CD14-positive monocyte (primary cell): ENCODE measurements at regions not wholly inside any gene's neighbourhood (a gene's known extent, or its start where the extent isn't known, plus 50 kb on each side); places are given as distances from the start of the nearest gene placed in this dataset.
"Not testable (repeated sequence)": the region's sequence is repeated elsewhere in the genome, so short reads cannot be mapped to it uniquely, and the experiment has no call there.

Experiments
- DNase-seq, 3 donors: peaks; one replicate each; pipeline ENCODE4 v3.0.0-alpha.2; 2011 to 2022
- H2AFZ ChIP-seq: 2 replicates; pipeline ENCODE4 v1.6.0; 2012; ENCODE audit warnings: mild to moderate bottlenecking, low read depth, low read length, inconsistent platforms; ENCODE audit not compliant: insufficient read depth, poor library complexity, severe bottlenecking
- H3K27ac ChIP-seq, 2 donors: 1 replicate in 1 of 2; 2 replicates in 1 of 2; pipeline ENCODE4 v1.5.1; 2012 to 2013; ENCODE audit warnings: low read length in 2 of 2, control low read depth in 1 of 2, inconsistent platforms in 1 of 2, low read depth in 1 of 2, mild to moderate bottlenecking in 1 of 2
- H3K27me3 ChIP-seq, 2 donors: one replicate each; pipeline versions ENCODE4 v1.6.0 to v1.6.1; 2011 to 2013; ENCODE audit warnings: low read length in 2 of 2; ENCODE audit not compliant: control insufficient read depth in 2 of 2, insufficient read depth in 2 of 2
- H3K36me3 ChIP-seq, 2 donors: replicated peaks in 1 of 2; 1 replicate in 1 of 2; 2 replicates in 1 of 2; pipeline versions ENCODE4 v1.5.1 to v1.6.1; 2012 to 2013; ENCODE audit warnings: low read length in 2 of 2, control low read depth in 1 of 2, inconsistent platforms in 1 of 2, mild to moderate bottlenecking in 1 of 2; ENCODE audit not compliant: insufficient read depth in 2 of 2, control insufficient read depth in 1 of 2
- H3K4me1 ChIP-seq, 2 donors: 1 replicate in 1 of 2; 2 replicates in 1 of 2; pipeline versions ENCODE4 v1.5.1 to v1.6.1; 2012 to 2013; ENCODE audit warnings: low read length in 2 of 2, control low read depth in 1 of 2, inconsistent platforms in 1 of 2, mild to moderate bottlenecking in 1 of 2, moderate library complexity in 1 of 2; ENCODE audit not compliant: insufficient read depth in 2 of 2, control insufficient read depth in 1 of 2
- H3K4me2 ChIP-seq: replicated peaks from 2 replicates; pipeline ENCODE3; 2012; ENCODE audit warnings: low read length, moderate library complexity, mild to moderate bottlenecking; ENCODE audit not compliant: poor library complexity, severe bottlenecking; ENCODE audit errors: extremely low read depth
- H3K4me3 ChIP-seq, 3 experiments: fragments of 200-600 bp in 1 of 3; sonication (generic) in 1 of 3; replicated peaks in 1 of 3; 1 replicate in 2 of 3; 2 replicates in 1 of 3; pipeline ENCODE4 v1.5.1; 2011 to 2013; ENCODE audit warnings: low read length in 3 of 3, mild to moderate bottlenecking in 3 of 3, control low read depth in 2 of 3, low read depth in 2 of 3, inconsistent platforms in 1 of 3, moderate library complexity in 1 of 3
- H3K79me2 ChIP-seq: 2 replicates; pipeline ENCODE4 v1.6.0; 2012; ENCODE audit warnings: mild to moderate bottlenecking, control low read depth, inconsistent platforms, low read length, moderate library complexity; ENCODE audit not compliant: insufficient read depth
- H3K9ac ChIP-seq: 2 replicates; pipeline ENCODE4 v1.6.0; 2017; ENCODE audit warnings: low read length, mild to moderate bottlenecking; ENCODE audit not compliant: insufficient read depth, poor library complexity, severe bottlenecking
- H3K9me3 ChIP-seq, 2 donors: replicated peaks in 1 of 2; 1 replicate in 1 of 2; 2 replicates in 1 of 2; pipeline versions ENCODE4 v1.5.1 to v1.6.1; 2012 to 2013; ENCODE audit warnings: low read length in 2 of 2, control low read depth in 1 of 2; ENCODE audit not compliant: control insufficient read depth in 1 of 2, insufficient read depth in 1 of 2
- H4K20me1 ChIP-seq: 2 replicates; pipeline ENCODE4 v1.6.0; 2012; ENCODE audit warnings: mild to moderate bottlenecking, low read length, control low read depth, moderate library complexity; ENCODE audit not compliant: insufficient read depth
- H3K27ac Mint-ChIP-seq, 7 donors: one replicate each; pipeline ENCODE4 v1.8.0; 2020; ENCODE audit warnings: mild to moderate bottlenecking in 7 of 7, mixed read lengths in 7 of 7, moderate library complexity in 6 of 7, inconsistent platforms in 2 of 7
- H3K27me3 Mint-ChIP-seq, 3 donors: one replicate each; pipeline ENCODE4 v1.8.0; 2021 to 2022; ENCODE audit warnings: low read depth in 3 of 3, mild to moderate bottlenecking in 3 of 3, mixed read lengths in 3 of 3, moderate library complexity in 3 of 3, inconsistent platforms in 1 of 3
- H3K36me3 Mint-ChIP-seq, 2 donors: one replicate each; pipeline ENCODE4 v1.8.0; 2020; ENCODE audit warnings: mixed read lengths in 2 of 2, inconsistent platforms in 1 of 2, mild to moderate bottlenecking in 1 of 2
- H3K4me1 Mint-ChIP-seq: one replicate; pipeline ENCODE4 v1.8.0; 2020; ENCODE audit warnings: mild to moderate bottlenecking, mixed read lengths
- H3K4me3 Mint-ChIP-seq, 2 donors: one replicate each; pipeline ENCODE4 v1.8.0; 2020; ENCODE audit warnings: mild to moderate bottlenecking in 2 of 2, mixed read lengths in 2 of 2, moderate library complexity in 1 of 2
- H3K9me3 Mint-ChIP-seq, 7 donors: one replicate each; pipeline ENCODE4 v1.8.0; 2020 to 2022; ENCODE audit warnings: mixed read lengths in 7 of 7, mild to moderate bottlenecking in 6 of 7, moderate library complexity in 6 of 7, inconsistent platforms in 2 of 7
- WGBS: methylation state at CpG from one replicate; pipeline ENCODE4 v1.1.5; 2013; ENCODE audit warnings: missing lambda C conversion rate; ENCODE audit not compliant: insufficient coverage; 5-methylcytosine and 5-hydroxymethylcytosine counted together
- intact Hi-C, 2 donors: fragments of 100-400 bp; cut with micrococcal nuclease; formaldehyde crosslinking; loops; one replicate each; pipeline versions ENCODE4 v1.15.0 to v1.15.1; 2023
- TF ChIP-seq, protein P1 (sequence below): fragments of 200-600 bp; IDR thresholded peaks from one replicate; pipeline ENCODE4 v1.8.0; 2022; ENCODE audit warnings: antibody characterized with exemption, mild to moderate bottlenecking

DNA sequence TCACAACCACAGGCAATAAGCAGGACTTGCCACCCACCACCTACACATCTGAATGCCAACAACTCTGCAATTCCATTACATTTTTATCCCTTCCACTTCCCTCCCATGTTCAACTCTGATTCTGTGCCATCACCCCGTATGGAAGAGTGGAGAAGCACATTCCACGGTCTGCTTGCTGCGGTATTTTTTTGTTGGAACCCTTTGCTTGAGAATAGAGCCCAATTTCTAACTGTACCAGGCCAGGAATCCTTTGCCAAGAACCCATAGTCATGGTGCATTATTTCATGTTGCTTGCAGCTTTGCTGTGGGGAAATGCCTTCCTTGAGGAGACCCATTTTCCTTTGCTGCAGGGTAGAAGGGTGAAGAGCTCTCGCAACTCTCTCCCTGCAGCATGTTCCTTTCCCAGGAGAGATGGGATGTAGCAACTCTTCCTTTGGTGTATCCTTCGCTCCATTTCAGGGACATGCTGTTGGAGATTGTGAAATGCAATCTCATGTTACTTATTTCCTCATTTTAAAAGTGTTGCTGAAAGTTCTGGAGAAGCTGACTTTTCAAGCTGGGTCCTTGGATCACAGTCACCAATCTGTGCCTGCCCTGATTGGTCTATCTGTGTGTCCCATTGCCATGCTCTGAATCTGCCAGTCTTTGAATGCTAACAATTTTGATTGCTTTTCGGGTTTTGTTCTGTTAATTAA is 69.8 kb upstream of the STARD13 start:
- peaks cover 2 to 3% (median 2%) of the 10 kb centered on the region in 3 donors for H3K27me3 Mint-ChIP-seq

DNA sequence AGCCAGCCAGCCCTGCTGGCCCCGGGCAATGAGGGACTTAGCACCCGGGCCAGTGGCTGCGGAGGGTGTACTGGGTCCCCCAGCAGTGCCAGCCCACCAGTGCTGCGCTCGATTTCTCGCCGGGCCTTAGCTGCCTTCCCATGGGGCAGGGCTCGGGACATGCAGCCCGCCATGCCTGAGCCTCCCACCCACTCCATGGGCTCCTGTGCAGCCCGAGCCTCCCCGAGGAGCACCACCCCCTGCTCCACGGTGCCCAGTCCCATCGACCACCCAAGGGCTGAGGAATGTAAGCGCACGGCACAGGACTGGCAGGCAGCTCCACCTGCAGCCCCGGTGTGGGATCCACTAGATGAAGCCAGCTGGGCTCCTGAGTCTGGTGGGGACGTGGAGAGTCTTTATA is 72.5 kb upstream of the STARD13 start:
- H3K27ac Mint-ChIP-seq, H4K20me1 ChIP-seq: not testable (repeated sequence)

More for the DNA sequence above, 69.8 kb upstream of the STARD13 start:
- TF ChIP-seq, protein P1, sequence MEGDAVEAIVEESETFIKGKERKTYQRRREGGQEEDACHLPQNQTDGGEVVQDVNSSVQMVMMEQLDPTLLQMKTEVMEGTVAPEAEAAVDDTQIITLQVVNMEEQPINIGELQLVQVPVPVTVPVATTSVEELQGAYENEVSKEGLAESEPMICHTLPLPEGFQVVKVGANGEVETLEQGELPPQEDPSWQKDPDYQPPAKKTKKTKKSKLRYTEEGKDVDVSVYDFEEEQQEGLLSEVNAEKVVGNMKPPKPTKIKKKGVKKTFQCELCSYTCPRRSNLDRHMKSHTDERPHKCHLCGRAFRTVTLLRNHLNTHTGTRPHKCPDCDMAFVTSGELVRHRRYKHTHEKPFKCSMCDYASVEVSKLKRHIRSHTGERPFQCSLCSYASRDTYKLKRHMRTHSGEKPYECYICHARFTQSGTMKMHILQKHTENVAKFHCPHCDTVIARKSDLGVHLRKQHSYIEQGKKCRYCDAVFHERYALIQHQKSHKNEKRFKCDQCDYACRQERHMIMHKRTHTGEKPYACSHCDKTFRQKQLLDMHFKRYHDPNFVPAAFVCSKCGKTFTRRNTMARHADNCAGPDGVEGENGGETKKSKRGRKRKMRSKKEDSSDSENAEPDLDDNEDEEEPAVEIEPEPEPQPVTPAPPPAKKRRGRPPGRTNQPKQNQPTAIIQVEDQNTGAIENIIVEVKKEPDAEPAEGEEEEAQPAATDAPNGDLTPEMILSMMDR: no peak
- H3K4me1 Mint-ChIP-seq: peaks cover 53% of the 10 kb centered on the region
- H3K9me3 Mint-ChIP-seq: peaks cover 0 to 3% (median 2%) of the 10 kb centered on the region in 7 donors
- Histone ChIP-seq H3K4me1 (peaks cover 52 to 59% of the 10 kb centered on the region in 2 donors), H3K27me3 (no peaks in the 10 kb centered on the region), H3K27ac (peak overlapping the region; percentile 59 to 75), H3K4me2 (peak overlapping the region; percentile 2), H2AFZ (no peak overlapping the region), H3K36me3 (no peaks in the 10 kb centered on the region), H3K4me3 (peak overlapping the region in 1 of 3 experiments; percentile 5), H4K20me1 (no peaks in the 10 kb centered on the region), H3K79me2 (no peaks in the 10 kb centered on the region), H3K9me3 (no peaks in the 10 kb centered on the region), H3K9ac (no peak overlapping the region)
- DNase-seq: peak; percentile 68 to 79 (median 79)
- peak overlapping the region; percentile 85 to 94 (median 92) for H3K27ac Mint-ChIP-seq
- intact Hi-C loops: no loop called here
- H3K36me3 Mint-ChIP-seq: peaks cover 0 to 2% of the 10 kb centered on the region in 2 donors
- 74% methylated on average over 3 of the region's 6 CpGs for WGBS
- peak overlapping the region in 1 of 2 donors; percentile 65 for H3K4me3 Mint-ChIP-seq

More for the DNA sequence above, 72.5 kb upstream of the STARD13 start:
- H3K9me3 ChIP-seq, H3K27ac ChIP-seq, H3K4me3 ChIP-seq, intact Hi-C loops, H3K9me3 Mint-ChIP-seq, H3K79me2 ChIP-seq, H3K27me3 ChIP-seq, H3K9ac ChIP-seq, H2AFZ ChIP-seq, H3K27me3 Mint-ChIP-seq, H3K36me3 Mint-ChIP-seq, H3K4me3 Mint-ChIP-seq, H3K36me3 ChIP-seq, H3K4me2 ChIP-seq, DNase-seq: not testable (repeated sequence)
- peaks cover 39% of the 10 kb centered on the region for H3K4me1 Mint-ChIP-seq
- 94% methylated on average over 7 of the region's 17 CpGs for WGBS
- H3K4me1 ChIP-seq: peaks cover 35 to 38% of the 10 kb centered on the region in 2 donors
